Liver (tissue), 8 donors: ENCODE measurements at regions not wholly inside any gene's neighbourhood (a gene's known extent, or its start where the extent isn't known, plus 50 kb on each side); places are given as distances from the start of the nearest gene placed in this dataset.

ENCODE experiments used
- DNase-seq: peaks from one replicate; pipeline ENCODE4 v3.0.0-alpha.2; 2017; ENCODE audit warnings: low spot score
- H3K27ac ChIP-seq, 2 donors: one replicate each; pipeline ENCODE4 v1.7.0; 2013; ENCODE audit warnings: inconsistent platforms in 2 of 2, low read length in 2 of 2, control low read depth in 1 of 2, low read depth in 1 of 2, mild to moderate bottlenecking in 1 of 2
- H3K27me3 ChIP-seq, 4 donors: one replicate each; pipeline versions ENCODE4 v1.6.1 to v1.7.0; 2013; ENCODE audit warnings: low read length in 3 of 4, inconsistent platforms in 1 of 4, mild to moderate bottlenecking in 1 of 4, moderate library complexity in 1 of 4; ENCODE audit not compliant: control insufficient read depth in 4 of 4, insufficient read depth in 4 of 4
- H3K36me3 ChIP-seq, 4 donors: one replicate each; pipeline versions ENCODE4 v1.6.1 to v1.7.0; 2013; ENCODE audit warnings: low read length in 3 of 4, mild to moderate bottlenecking in 3 of 4, low read depth in 1 of 4, moderate library complexity in 1 of 4; ENCODE audit not compliant: control insufficient read depth in 4 of 4, insufficient read depth in 3 of 4
- H3K4me1 ChIP-seq, 4 donors: one replicate each; pipeline versions ENCODE4 v1.6.1 to v1.7.0; 2013; ENCODE audit warnings: low read length in 3 of 4, mild to moderate bottlenecking in 3 of 4, moderate library complexity in 1 of 4; ENCODE audit not compliant: control insufficient read depth in 4 of 4, insufficient read depth in 4 of 4
- H3K4me3 ChIP-seq, 3 donors: one replicate each; pipeline versions ENCODE4 v1.6.1 to v1.7.0; 2013; ENCODE audit warnings: low read length in 3 of 3, control low read depth in 1 of 3, low read depth in 1 of 3, mild to moderate bottlenecking in 1 of 3
- H3K9ac ChIP-seq, 2 donors: one replicate each; pipeline ENCODE4 v1.7.0; 2013; ENCODE audit warnings: low read length in 2 of 2, mild to moderate bottlenecking in 2 of 2, moderate library complexity in 2 of 2, control low read depth in 1 of 2, low read depth in 1 of 2
- H3K9me3 ChIP-seq, 4 donors: one replicate each; pipeline versions ENCODE4 v1.6.1 to v1.7.0; 2013; ENCODE audit warnings: low read length in 3 of 4; ENCODE audit not compliant: control insufficient read depth in 4 of 4
- ATF3 ChIP-seq: IDR thresholded peaks from 2 replicates; pipeline ENCODE4 v1.6.1; 2016; ENCODE audit warnings: antibody characterized with exemption
- CTCF ChIP-seq: fragments of 150-350 bp; IDR thresholded peaks from 2 replicates; pipeline ENCODE4 v1.5.1; 2017; ENCODE audit warnings: improper control_type of control experiment, low read depth, low read length; ENCODE audit not compliant: missing input control
- EGR1 ChIP-seq, 2 donors: IDR thresholded peaks; 2 replicates each; pipeline ENCODE4 v1.6.1; 2016 to 2018; ENCODE audit warnings: antibody characterized with exemption in 2 of 2, low read depth in 2 of 2
- FOXA1 ChIP-seq: IDR thresholded peaks from 2 replicates; pipeline ENCODE4 v1.6.1; 2016; ENCODE audit warnings: antibody characterized with exemption
- FOXA2 ChIP-seq: IDR thresholded peaks from 2 replicates; pipeline ENCODE4 v1.6.1; 2016; ENCODE audit warnings: antibody characterized with exemption
- GABPA ChIP-seq, 2 donors: IDR thresholded peaks in 1 of 2; conservative IDR thresholded peaks in 1 of 2; 2 replicates each; pipeline ENCODE4 v1.6.1; 2016; ENCODE audit warnings: antibody characterized with exemption in 2 of 2, mild to moderate bottlenecking in 1 of 2, moderate library complexity in 1 of 2
- HNF4A ChIP-seq, 2 donors: conservative IDR thresholded peaks; 2 replicates each; pipeline ENCODE4 v1.6.1; 2016; ENCODE audit warnings: antibody characterized with exemption in 2 of 2, mild to moderate bottlenecking in 2 of 2
- JUND ChIP-seq, 2 donors: IDR thresholded peaks; 2 replicates each; pipeline ENCODE4 v1.6.1; 2016; ENCODE audit warnings: antibody characterized with exemption in 2 of 2
- NR2F2 ChIP-seq: IDR thresholded peaks from 2 replicates; pipeline ENCODE4 v1.6.1; 2016; ENCODE audit warnings: antibody characterized with exemption
- RAD21 ChIP-seq, 2 donors: IDR thresholded peaks; 2 replicates each; pipeline ENCODE4 v1.6.1; 2016; ENCODE audit warnings: antibody characterized with exemption in 2 of 2, mild to moderate bottlenecking in 2 of 2
- REST ChIP-seq: IDR thresholded peaks from 2 replicates; pipeline ENCODE4 v1.6.1; 2016; ENCODE audit warnings: antibody characterized with exemption, mild to moderate bottlenecking
- SP1 ChIP-seq: IDR thresholded peaks from 2 replicates; pipeline ENCODE4 v1.6.1; 2018; ENCODE audit warnings: antibody characterized with exemption, mild to moderate bottlenecking
- TAF1 ChIP-seq: conservative IDR thresholded peaks from 2 replicates; pipeline ENCODE4 v1.6.1; 2016; ENCODE audit warnings: antibody characterized with exemption, mild to moderate bottlenecking
- YY1 ChIP-seq: IDR thresholded peaks from 2 replicates; pipeline ENCODE4 v1.6.1; 2016; ENCODE audit warnings: antibody characterized with exemption, mild to moderate bottlenecking
- whole genome bisulfite sequencing: extraction: QIAGEN DNeasy Blood & Tissue Kit; methylation state at CpG from one replicate; pipeline ENCODE4 v1.1.7; 2013; 5-methylcytosine and 5-hydroxymethylcytosine counted together
- TF ChIP-seq, protein P1 (sequence below): IDR thresholded peaks from 2 replicates; pipeline ENCODE4 v1.6.1; 2016; ENCODE audit warnings: antibody characterized with exemption
- TF ChIP-seq, protein P2 (sequence below): IDR thresholded peaks from 2 replicates; pipeline ENCODE4 v1.6.1; 2016; ENCODE audit warnings: antibody characterized with exemption
- donor health status: healthy.
- donor health status: healthy.
- donor health status: healthy.
- donor health status: healthy.
- donor health status: healthy.

DNA sequence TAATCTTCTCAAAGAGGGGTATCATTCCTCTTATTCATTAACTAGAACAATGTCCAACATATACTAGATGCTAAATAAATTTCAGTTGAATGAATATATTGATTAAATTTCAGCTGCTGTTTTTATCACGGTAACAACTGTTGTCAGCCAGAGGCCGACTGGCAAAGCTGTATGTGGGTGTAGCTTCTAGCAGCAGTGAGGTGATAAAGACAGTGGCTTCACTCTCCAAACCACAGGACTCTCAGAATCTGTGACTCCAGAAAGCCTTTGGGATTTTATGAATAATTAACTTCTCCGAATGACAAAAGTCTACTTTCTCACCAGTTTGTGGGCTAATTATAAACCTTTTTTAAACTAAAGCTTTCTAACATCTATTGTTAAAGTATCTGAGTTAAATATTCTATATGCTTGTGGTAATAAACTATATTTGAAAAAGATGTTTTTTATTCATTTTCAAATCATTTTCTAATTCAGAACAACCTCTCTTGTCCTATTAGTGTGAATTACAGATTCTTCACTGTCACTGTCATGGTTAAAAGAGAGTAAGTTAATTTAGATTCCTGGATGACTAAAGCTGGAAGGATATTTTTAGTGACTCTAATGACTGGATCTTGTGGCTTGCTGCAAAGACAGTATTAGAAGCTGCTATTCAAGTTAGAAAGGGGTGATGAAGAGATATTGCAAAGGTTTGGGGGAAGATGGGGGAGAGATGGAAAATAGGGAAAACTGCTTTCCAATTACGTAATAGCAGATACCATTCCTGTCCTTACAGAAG lies 796.4 kb upstream of the ARPP21 start:
- no peak overlapping the region for H3K4me3 ChIP-seq
- H3K27me3 ChIP-seq, result peaks cover 0 to 2% (median 0%) of the 10 kb centered on the region in 4 donors
- 37% methylated on average over 4 of the region's 4 CpGs for WGBS
- TF ChIP-seq HNF4A (conservative IDR thresholded peaks at IDR 0.05) (no peak), NR2F2 (no peak), JUND (IDR thresholded peaks at IDR 0.05) (no peak), RAD21 (IDR thresholded peaks at IDR 0.05) (no peak), TAF1 (no peak), CTCF (no peak), GABPA (IDR thresholded peaks at IDR 0.05 in 1 of 2, conservative IDR thresholded peaks at IDR 0.05 in 1 of 2) (no peak), REST (no peak), EGR1 (IDR thresholded peaks at IDR 0.05; ENCODE audit: low read depth in 2 of 2) (no peak), FOXA2 (no peak)
- TF ChIP-seq, protein P1, sequence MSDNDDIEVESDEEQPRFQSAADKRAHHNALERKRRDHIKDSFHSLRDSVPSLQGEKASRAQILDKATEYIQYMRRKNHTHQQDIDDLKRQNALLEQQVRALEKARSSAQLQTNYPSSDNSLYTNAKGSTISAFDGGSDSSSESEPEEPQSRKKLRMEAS, result no peak
- TF ChIP-seq, protein P2, sequence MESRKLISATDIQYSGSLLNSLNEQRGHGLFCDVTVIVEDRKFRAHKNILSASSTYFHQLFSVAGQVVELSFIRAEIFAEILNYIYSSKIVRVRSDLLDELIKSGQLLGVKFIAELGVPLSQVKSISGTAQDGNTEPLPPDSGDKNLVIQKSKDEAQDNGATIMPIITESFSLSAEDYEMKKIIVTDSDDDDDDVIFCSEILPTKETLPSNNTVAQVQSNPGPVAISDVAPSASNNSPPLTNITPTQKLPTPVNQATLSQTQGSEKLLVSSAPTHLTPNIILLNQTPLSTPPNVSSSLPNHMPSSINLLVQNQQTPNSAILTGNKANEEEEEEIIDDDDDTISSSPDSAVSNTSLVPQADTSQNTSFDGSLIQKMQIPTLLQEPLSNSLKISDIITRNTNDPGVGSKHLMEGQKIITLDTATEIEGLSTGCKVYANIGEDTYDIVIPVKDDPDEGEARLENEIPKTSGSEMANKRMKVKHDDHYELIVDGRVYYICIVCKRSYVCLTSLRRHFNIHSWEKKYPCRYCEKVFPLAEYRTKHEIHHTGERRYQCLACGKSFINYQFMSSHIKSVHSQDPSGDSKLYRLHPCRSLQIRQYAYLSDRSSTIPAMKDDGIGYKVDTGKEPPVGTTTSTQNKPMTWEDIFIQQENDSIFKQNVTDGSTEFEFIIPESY, result no peak
- H3K9ac ChIP-seq, result no peak overlapping the region
- no peaks in the 10 kb centered on the region for H3K36me3 ChIP-seq
- no peak overlapping the region for H3K27ac ChIP-seq
- DNase-seq, result no peak
- H3K4me1 ChIP-seq, result no peaks in the 10 kb centered on the region
- no peaks in the 10 kb centered on the region for H3K9me3 ChIP-seq

DNA sequence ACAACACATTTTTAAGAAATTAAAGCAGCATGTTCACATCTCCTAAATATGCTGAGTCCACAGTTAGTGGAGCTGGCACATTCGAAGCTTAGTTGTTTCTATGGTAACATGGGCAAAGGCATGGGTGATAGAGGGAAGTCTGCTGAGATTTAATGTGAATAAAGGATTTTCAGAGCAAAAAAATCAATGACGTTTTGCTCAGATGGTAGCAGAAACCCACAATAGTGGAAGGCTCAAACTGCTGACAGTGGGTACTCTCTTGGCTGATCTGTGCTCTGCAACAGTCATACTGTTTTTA lies 795.1 kb upstream of the ARPP21 start:
- no peaks in the 10 kb centered on the region for H3K9me3 ChIP-seq
- no peak overlapping the region for H3K4me3 ChIP-seq
- peaks cover 0 to 2% (median 0%) of the 10 kb centered on the region in 4 donors for H3K27me3 ChIP-seq
- 58% methylated on average over 2 of the region's 2 CpGs for WGBS
- H3K4me1 ChIP-seq, result no peaks in the 10 kb centered on the region
- H3K36me3 ChIP-seq, result no peaks in the 10 kb centered on the region
- no peak overlapping the region for H3K9ac ChIP-seq
- DNase-seq, result no peak
- H3K27ac ChIP-seq, result no peak overlapping the region
- TF ChIP-seq YY1 (no peak), ATF3 (no peak), HNF4A (conservative IDR thresholded peaks at IDR 0.05) (no peak), FOXA1 (no peak), TAF1 (no peak), FOXA2 (no peak), RAD21 (IDR thresholded peaks at IDR 0.05) (no peak), JUND (IDR thresholded peaks at IDR 0.05) (no peak), REST (no peak), SP1 (no peak)
- TF ChIP-seq, protein P1, result no peak
- TF ChIP-seq, protein P2, result no peak
